ENCODE measurements at regions not wholly inside any gene's neighbourhood (a gene's known extent, or its start where the extent isn't known, plus 50 kb on each side); places are given as distances from the start of the nearest gene placed in this dataset.
"Not testable (repeated sequence)": the region's sequence is repeated elsewhere in the genome, so short reads cannot be mapped to it uniquely, and the experiment has no call there.

GRCh38 chr4:162770761-162771490 is 395.8 kb downstream of the NAF1 start:
- 58 to 72% (median 71%) methylated on average over 1 of the region's 1 CpG for WGBS, 3 donors
- H3K9me3 ChIP-seq, result no peaks in the 10 kb centered on the region
- H3K4me3 ChIP-seq, result no peak overlapping the region
- TF ChIP-seq CTCF (IDR thresholded peaks at IDR 0.05), result no peak
- H3K27ac ChIP-seq, result no peak overlapping the region
- ATAC-seq (no peak), DNase-seq (no peak)
- H3K4me1 ChIP-seq, result no peaks in the 10 kb centered on the region
- no peaks in the 10 kb centered on the region for H3K27me3 ChIP-seq (ENCODE audit: insufficient read depth in 3 of 3, low read length in 2 of 3)
- H3K36me3 ChIP-seq (ENCODE audit: insufficient read depth in 1 of 2, low read depth in 1 of 2), result no peaks in the 10 kb centered on the region
- intact Hi-C loops (cut with DNase I), result no loop called here

GRCh38 chr4:162767083-162767482 is 399.6 kb downstream of the NAF1 start:
- Histone ChIP-seq H3K9me3 (no peaks in the 10 kb centered on the region), H3K27me3 (ENCODE audit: insufficient read depth in 3 of 3, low read length in 2 of 3) (no peaks in the 10 kb centered on the region), H3K4me3 (no peak overlapping the region), H3K27ac (no peak overlapping the region), H3K36me3 (ENCODE audit: insufficient read depth in 1 of 2, low read depth in 1 of 2) (no peaks in the 10 kb centered on the region), H3K4me1 (no peaks in the 10 kb centered on the region)
- DNase-seq (no peak), ATAC-seq (no peak)
- intact Hi-C loops (cut with DNase I), result no loop called here
- 66 to 76% (median 74%) methylated on average over 3 of the region's 3 CpGs for WGBS, 3 donors
- TF ChIP-seq CTCF (IDR thresholded peaks at IDR 0.05), result no peak

- ATAC-seq, result no peak
- Histone ChIP-seq H3K4me1 (no peaks in the 10 kb centered on the region), H3K36me3 (ENCODE audit: insufficient read depth in 1 of 2, low read depth in 1 of 2) (no peaks in the 10 kb centered on the region), H3K9me3 (no peaks in the 10 kb centered on the region), H3K27me3 (ENCODE audit: insufficient read depth in 3 of 3, low read length in 2 of 3) (no peaks in the 10 kb centered on the region), H3K4me3 (no peak overlapping the region), H3K27ac (no peak overlapping the region)
- DNase-seq, result no peak
- intact Hi-C loops (cut with DNase I), result no loop called here
- 65 to 70% (median 68%) methylated on average over 4 of the region's 4 CpGs for WGBS, 3 donors
- no peak for TF ChIP-seq CTCF (IDR thresholded peaks at IDR 0.05)
Measured at GRCh38 chr4:162761965-162762364, 404.7 kb downstream of the NAF1 start.

- H3K9me3 ChIP-seq; H3K4me1 ChIP-seq; ATAC-seq; DNase-seq; H3K4me3 ChIP-seq; H3K27me3 ChIP-seq (ENCODE audit: insufficient read depth in 3 of 3, low read length in 2 of 3); H3K36me3 ChIP-seq (ENCODE audit: insufficient read depth in 1 of 2, low read depth in 1 of 2); intact Hi-C loops (cut with DNase I); H3K27ac ChIP-seq: not testable (repeated sequence)
- WGBS, 3 donors, result 84 to 96% (median 90%) methylated on average over 11 of the region's 11 CpGs
Measured at GRCh38 chr4:162740228-162740627, 426.5 kb downstream of the NAF1 start.

GRCh38 chr4:162739596-162739995 is 427.1 kb downstream of the NAF1 start:
- H3K9me3 ChIP-seq; intact Hi-C loops (cut with DNase I); H3K27ac ChIP-seq; ATAC-seq; DNase-seq; H3K27me3 ChIP-seq (ENCODE audit: insufficient read depth in 3 of 3, low read length in 2 of 3); H3K4me3 ChIP-seq; H3K4me1 ChIP-seq; H3K36me3 ChIP-seq (ENCODE audit: insufficient read depth in 1 of 2, low read depth in 1 of 2): not testable (repeated sequence)
- WGBS, 3 donors, result 94 to 96% (median 96%) methylated on average over 30 to 32 of the region's 32 CpGs

- Histone ChIP-seq H3K27ac (no peak overlapping the region), H3K4me3 (no peak overlapping the region), H3K27me3 (ENCODE audit: insufficient read depth in 3 of 3, low read length in 2 of 3) (no peaks in the 10 kb centered on the region), H3K9me3 (peaks cover 11% of the 10 kb centered on the region), H3K36me3 (ENCODE audit: insufficient read depth in 1 of 2, low read depth in 1 of 2) (no peaks in the 10 kb centered on the region), H3K4me1 (peaks cover 7% of the 10 kb centered on the region)
- no peak for DNase-seq
- ATAC-seq, result no peak
- 43 to 48% (median 45%) methylated on average over 6 of the region's 6 CpGs for WGBS, 3 donors
- intact Hi-C loops (cut with DNase I), result no loop called here
- TF ChIP-seq CTCF (IDR thresholded peaks at IDR 0.05), result no peak
Measured at GRCh38 chr4:162732876-162733275, 433.8 kb downstream of the NAF1 start.
